ENCODE measurements at regions not wholly inside any gene's neighbourhood (a gene's known extent, or its start where the extent isn't known, plus 50 kb on each side); places are given as distances from the start of the nearest gene placed in this dataset.

DNA sequence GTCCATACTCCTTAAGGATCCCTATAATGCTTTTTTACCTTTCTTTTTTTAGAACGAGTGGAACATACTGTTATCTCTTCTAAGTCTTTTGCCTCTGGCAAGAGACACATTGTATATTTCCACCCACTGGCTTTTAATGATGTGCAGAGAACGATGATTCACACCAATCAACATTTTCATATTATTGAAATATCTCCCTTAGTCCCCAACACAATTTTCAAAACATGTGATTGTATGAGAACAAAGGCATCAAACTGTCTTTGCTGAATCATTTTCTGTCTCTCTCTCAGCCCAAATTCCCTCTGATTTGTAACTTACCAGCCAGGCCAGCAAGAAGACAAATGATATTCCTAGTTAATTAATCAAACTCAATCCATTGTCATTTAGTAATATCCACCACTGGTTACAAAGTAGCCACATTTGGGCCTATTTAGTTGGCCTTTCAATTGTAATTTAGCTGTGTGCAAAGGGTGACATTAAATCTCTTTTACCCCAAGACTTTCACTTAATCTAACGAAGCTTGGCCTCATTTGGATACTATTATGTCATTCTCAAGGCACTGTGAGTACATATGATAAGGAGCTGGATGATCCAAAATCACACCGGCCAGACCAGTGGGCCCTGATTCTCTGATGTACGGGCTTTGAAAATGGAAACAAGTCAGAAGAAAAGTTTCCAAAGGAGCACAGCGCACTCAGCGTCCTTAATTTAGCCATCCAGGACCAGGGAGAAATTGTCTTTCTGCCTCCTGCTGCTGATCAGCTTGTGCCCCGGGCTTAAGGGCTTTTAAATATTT lies 185.1 kb downstream of the SCG2 start:
- DNase-seq, result no peak
- Mint-ChIP-seq H3K27me3 (ENCODE audit: unreplicated experiment) (no peaks in the 10 kb centered on the region), H3K9me3 (ENCODE audit: unreplicated experiment) (no peaks in the 10 kb centered on the region), H3K4me1 (ENCODE audit: low read depth, unreplicated experiment) (no peaks in the 10 kb centered on the region), H3K36me3 (ENCODE audit: unreplicated experiment) (no peaks in the 10 kb centered on the region), H3K4me3 (ENCODE audit: unreplicated experiment) (no peak overlapping the region), H3K27ac (ENCODE audit: unreplicated experiment) (no peak overlapping the region)
- TF ChIP-seq, protein P1, sequence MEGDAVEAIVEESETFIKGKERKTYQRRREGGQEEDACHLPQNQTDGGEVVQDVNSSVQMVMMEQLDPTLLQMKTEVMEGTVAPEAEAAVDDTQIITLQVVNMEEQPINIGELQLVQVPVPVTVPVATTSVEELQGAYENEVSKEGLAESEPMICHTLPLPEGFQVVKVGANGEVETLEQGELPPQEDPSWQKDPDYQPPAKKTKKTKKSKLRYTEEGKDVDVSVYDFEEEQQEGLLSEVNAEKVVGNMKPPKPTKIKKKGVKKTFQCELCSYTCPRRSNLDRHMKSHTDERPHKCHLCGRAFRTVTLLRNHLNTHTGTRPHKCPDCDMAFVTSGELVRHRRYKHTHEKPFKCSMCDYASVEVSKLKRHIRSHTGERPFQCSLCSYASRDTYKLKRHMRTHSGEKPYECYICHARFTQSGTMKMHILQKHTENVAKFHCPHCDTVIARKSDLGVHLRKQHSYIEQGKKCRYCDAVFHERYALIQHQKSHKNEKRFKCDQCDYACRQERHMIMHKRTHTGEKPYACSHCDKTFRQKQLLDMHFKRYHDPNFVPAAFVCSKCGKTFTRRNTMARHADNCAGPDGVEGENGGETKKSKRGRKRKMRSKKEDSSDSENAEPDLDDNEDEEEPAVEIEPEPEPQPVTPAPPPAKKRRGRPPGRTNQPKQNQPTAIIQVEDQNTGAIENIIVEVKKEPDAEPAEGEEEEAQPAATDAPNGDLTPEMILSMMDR (IDR thresholded peaks at IDR 0.05; ENCODE audit: partially characterized antibody, unreplicated experiment), result no peak

GRCh38 chr2:223418131-223418530 lies 184.0 kb downstream of the SCG2 start:
- TF ChIP-seq, protein P1 (IDR thresholded peaks at IDR 0.05; ENCODE audit: partially characterized antibody, unreplicated experiment), result no peak
- Mint-ChIP-seq H3K27ac (ENCODE audit: unreplicated experiment) (no peak overlapping the region), H3K4me3 (ENCODE audit: unreplicated experiment) (no peak overlapping the region), H3K9me3 (ENCODE audit: unreplicated experiment) (no peaks in the 10 kb centered on the region), H3K27me3 (ENCODE audit: unreplicated experiment) (no peaks in the 10 kb centered on the region), H3K36me3 (ENCODE audit: unreplicated experiment) (no peaks in the 10 kb centered on the region), H3K4me1 (ENCODE audit: low read depth, unreplicated experiment) (no peaks in the 10 kb centered on the region)
- no peak for DNase-seq

DNA sequence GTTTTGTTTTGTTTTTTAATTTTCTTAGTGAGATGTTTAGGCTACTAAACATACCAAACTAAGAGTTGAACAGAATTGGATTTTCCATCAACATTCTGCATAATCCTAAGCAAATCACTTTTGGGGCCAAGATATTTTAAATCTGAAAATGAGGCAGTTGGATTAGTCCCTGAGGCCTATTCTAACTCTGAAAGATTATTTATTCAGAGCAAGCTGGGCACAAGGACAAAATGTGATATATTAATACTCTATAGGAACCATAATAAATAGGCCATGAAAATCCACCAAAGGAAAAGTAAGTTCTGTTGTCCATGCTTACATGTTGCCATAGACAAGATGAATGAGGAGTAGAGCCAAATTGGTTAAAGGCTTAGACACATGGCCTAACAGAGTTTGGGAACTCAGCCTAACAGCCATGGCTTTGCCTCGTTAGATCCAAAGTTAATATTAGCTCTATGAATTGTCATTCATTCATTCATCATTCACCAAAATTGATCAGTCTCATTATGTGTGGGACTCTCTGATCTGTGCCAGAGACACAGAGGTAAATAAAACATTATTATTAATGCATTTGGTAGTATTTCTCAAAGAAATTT lies 183.5 kb downstream of the SCG2 start:
- no peak for DNase-seq
- Mint-ChIP-seq H3K4me1 (ENCODE audit: low read depth, unreplicated experiment) (no peaks in the 10 kb centered on the region), H3K27ac (ENCODE audit: unreplicated experiment) (no peak overlapping the region), H3K9me3 (ENCODE audit: unreplicated experiment) (no peaks in the 10 kb centered on the region), H3K36me3 (ENCODE audit: unreplicated experiment) (no peaks in the 10 kb centered on the region), H3K4me3 (ENCODE audit: unreplicated experiment) (no peak overlapping the region), H3K27me3 (ENCODE audit: unreplicated experiment) (no peaks in the 10 kb centered on the region)
- TF ChIP-seq, protein P1 (IDR thresholded peaks at IDR 0.05; ENCODE audit: partially characterized antibody, unreplicated experiment), result no peak

DNA sequence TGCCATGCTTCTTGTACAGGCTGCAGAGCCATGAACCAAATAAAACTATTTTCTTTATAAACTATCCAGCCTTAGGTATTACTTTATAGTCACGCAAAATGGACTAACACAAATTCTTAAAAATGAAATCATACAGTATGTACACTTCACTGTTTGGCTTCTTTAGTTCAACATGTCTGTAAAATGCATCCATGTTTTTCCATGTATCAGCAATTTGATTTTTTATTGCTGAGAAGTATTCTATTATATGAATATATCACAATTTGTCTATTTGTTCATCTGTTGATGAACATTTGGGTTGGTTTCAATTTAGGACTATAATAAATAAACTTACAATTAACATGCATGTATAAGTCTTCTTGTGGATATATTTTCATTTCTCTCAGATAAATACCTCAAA lies 182.1 kb downstream of the SCG2 start:
- Mint-ChIP-seq H3K4me3 (ENCODE audit: unreplicated experiment) (no peak overlapping the region), H3K9me3 (ENCODE audit: unreplicated experiment) (no peaks in the 10 kb centered on the region), H3K36me3 (ENCODE audit: unreplicated experiment) (no peaks in the 10 kb centered on the region), H3K27ac (ENCODE audit: unreplicated experiment) (no peak overlapping the region), H3K4me1 (ENCODE audit: low read depth, unreplicated experiment) (no peaks in the 10 kb centered on the region), H3K27me3 (ENCODE audit: unreplicated experiment) (no peaks in the 10 kb centered on the region)
- TF ChIP-seq, protein P1 (IDR thresholded peaks at IDR 0.05; ENCODE audit: partially characterized antibody, unreplicated experiment), result no peak
- DNase-seq, result no peak

GRCh38 chr2:223431479-223431878 lies 170.7 kb downstream of the SCG2 start:
- DNase-seq, result no peak
- Mint-ChIP-seq H3K9me3 (ENCODE audit: unreplicated experiment) (peaks cover 1% of the 10 kb centered on the region), H3K36me3 (ENCODE audit: unreplicated experiment) (peaks cover 5% of the 10 kb centered on the region), H3K4me3 (ENCODE audit: unreplicated experiment) (no peak overlapping the region), H3K4me1 (ENCODE audit: low read depth, unreplicated experiment) (peaks cover 16% of the 10 kb centered on the region), H3K27me3 (ENCODE audit: unreplicated experiment) (no peaks in the 10 kb centered on the region), H3K27ac (ENCODE audit: unreplicated experiment) (peak overlapping the region; percentile 16)
- TF ChIP-seq, protein P1 (IDR thresholded peaks at IDR 0.05; ENCODE audit: partially characterized antibody, unreplicated experiment), result no peak
